GM12873 (cell line): ENCODE measurements at regions not wholly inside any gene's neighbourhood (a gene's known extent, or its start where the extent isn't known, plus 50 kb on each side); places are given as distances from the start of the nearest gene placed in this dataset.

ENCODE experiments used
- TF ChIP-seq, protein P1 (sequence below): IDR thresholded peaks from 2 replicates; pipeline ENCODE4 v1.5.1; 2012; ENCODE audit warnings: low read depth, mild to moderate bottlenecking, moderate library complexity, low read length, control low read depth; ENCODE audit not compliant: insufficient read depth; ENCODE audit errors: missing control alignments

DNA sequence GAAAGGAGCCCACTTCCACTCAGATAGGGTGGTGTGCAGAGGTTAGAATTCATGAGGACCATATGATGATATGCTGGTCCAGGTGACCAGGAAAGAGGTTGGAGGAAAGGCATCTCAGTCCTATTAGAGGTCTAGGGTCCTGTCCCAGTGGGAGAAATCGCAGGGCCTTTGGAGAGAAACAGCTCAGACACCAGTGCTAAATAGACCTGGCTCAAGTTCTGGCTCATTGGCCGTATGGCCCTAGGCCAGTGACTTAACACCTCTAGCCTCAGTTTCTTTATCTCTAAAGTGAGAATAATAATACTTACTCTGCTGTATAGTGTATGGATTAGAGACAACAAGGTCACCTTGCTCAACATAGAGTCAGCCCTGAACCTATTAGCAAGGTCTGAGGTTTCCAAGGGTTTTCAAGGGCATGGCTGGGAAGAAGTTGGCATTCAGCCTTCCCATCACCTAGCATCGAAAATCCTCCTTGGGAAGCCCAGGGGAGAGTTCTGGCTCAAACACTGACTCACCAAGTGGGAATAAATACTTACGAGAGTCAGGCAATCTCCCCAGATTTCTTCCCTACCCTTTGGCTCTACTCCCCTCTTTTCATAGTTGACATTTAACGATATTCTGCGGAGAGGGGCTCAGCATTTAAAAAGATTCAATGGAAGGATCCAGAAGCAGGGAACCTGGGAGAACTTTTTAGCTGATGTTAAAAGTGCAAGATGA lies 473.1 kb upstream of the PODXL start:
- TF ChIP-seq, protein P1, sequence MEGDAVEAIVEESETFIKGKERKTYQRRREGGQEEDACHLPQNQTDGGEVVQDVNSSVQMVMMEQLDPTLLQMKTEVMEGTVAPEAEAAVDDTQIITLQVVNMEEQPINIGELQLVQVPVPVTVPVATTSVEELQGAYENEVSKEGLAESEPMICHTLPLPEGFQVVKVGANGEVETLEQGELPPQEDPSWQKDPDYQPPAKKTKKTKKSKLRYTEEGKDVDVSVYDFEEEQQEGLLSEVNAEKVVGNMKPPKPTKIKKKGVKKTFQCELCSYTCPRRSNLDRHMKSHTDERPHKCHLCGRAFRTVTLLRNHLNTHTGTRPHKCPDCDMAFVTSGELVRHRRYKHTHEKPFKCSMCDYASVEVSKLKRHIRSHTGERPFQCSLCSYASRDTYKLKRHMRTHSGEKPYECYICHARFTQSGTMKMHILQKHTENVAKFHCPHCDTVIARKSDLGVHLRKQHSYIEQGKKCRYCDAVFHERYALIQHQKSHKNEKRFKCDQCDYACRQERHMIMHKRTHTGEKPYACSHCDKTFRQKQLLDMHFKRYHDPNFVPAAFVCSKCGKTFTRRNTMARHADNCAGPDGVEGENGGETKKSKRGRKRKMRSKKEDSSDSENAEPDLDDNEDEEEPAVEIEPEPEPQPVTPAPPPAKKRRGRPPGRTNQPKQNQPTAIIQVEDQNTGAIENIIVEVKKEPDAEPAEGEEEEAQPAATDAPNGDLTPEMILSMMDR = no peak

- TF ChIP-seq, protein P1 = no peak
Measured at GRCh38 chr7:132028144-132028920, 471.9 kb upstream of the PODXL start.

DNA sequence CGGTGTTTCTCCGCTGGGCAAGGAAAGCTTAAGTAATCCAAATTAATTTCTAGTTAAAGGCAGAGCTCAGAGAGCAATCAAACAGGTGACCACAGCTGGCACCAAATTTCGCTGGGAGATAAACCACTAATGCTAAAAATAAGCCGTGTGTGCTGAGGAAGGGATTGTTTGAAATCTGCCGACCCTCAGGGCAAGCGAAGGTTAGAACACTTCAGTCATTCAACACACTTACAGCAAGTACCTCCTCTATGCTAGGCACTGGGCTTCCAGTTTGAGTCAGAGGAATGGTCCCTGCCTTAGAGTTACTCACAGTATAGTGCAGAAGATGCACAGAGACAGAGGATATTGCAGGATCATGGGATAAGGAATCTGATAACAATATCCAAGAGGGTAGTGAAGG lies 467.9 kb upstream of the PODXL start:
- TF ChIP-seq, protein P1 = no peak

- TF ChIP-seq, protein P1 = no peak
Measured at GRCh38 chr7:132023466-132023865, 467.0 kb upstream of the PODXL start.

- TF ChIP-seq, protein P1 = no peak
Measured at GRCh38 chr7:132022188-132022587, 465.8 kb upstream of the PODXL start.

GRCh38 chr7:132019703-132020102 lies 463.3 kb upstream of the PODXL start:
- TF ChIP-seq, protein P1 = no peak

DNA sequence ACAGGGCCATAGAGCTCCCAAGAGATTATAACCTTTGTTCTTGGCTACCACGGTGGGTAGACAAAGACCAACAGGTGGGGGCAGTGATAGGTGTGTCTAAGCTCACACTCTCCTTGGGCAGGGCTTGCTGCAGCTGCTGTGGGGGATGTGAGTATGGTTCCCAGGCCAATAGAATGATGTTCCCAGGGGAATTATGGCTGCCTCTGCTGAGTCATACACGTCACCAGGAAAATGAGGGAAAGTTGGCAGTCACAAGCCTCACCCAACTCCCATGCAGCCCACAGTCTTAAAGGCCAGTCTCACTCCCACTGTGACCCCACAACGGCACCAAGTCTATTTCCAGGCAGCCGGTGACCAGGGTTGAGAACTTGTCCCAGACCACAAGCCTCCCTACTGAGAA lies 453.4 kb upstream of the PODXL start:
- TF ChIP-seq, protein P1 = no peak
